Suppressor macrophage treated with lipopolysaccharide for 4 hours (primary cell): ENCODE measurements at regions not wholly inside any gene's neighbourhood (a gene's known extent, or its start where the extent isn't known, plus 50 kb on each side); places are given as distances from the start of the nearest gene placed in this dataset.
A peak's percentile ranks its signal among the peaks of the same experiment; 100 is the strongest.
"Not testable (repeated sequence)": the region's sequence is repeated elsewhere in the genome, so short reads cannot be mapped to it uniquely, and the experiment has no call there.

Source experiments
- DNase-seq: peaks from one replicate; pipeline ENCODE4 v3.0.0-alpha.2; 2020

GRCh38 chr2:175400975-175401374 is 219.5 kb upstream of the ATP5MC3 start:
- no peak for DNase-seq

DNA sequence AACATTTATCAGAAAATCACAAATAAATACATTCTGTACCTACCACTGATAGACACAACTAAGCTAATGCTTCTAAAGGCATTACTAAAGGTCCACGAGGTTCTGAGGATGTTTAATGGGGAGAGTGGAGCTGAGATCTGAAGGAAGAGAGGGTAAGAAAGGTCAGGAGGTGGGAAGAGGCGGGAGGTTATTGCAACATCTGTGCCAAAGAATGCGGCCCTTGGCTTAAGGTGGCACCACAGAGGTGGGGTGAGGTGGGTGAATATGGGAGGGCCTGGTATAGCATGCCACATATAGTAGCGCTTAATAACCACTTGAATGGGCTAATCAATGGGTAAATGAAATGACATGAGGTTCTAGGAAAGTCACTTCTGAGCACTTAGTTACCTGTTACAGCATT is 217.8 kb upstream of the ATP5MC3 start:
- no peak for DNase-seq

DNA sequence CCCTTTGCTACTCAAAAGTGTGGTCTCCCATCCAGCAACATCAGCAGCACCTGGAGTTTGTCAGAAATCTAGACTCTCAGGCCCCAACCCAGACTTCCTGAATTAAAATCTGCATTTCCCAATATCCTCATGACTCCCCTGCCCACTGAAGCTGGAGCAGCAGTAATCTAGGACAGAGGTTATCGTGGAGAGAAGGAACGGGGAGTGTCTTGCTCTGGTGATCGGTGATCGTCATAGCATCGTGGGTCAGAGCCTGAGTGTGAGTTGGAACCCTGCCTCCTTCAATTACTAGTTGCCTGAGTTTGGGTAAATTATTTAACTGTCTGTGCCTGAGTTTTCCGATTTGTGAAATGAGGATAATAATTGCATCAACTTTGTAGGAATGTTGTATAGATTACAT is 217.3 kb upstream of the ATP5MC3 start:
- DNase-seq, result no peak

- no peak for DNase-seq
Observed at GRCh38 chr2:175396696-175397095, 215.2 kb upstream of the ATP5MC3 start.

GRCh38 chr2:175393851-175394250 is 212.3 kb upstream of the ATP5MC3 start:
- no peak for DNase-seq

DNA sequence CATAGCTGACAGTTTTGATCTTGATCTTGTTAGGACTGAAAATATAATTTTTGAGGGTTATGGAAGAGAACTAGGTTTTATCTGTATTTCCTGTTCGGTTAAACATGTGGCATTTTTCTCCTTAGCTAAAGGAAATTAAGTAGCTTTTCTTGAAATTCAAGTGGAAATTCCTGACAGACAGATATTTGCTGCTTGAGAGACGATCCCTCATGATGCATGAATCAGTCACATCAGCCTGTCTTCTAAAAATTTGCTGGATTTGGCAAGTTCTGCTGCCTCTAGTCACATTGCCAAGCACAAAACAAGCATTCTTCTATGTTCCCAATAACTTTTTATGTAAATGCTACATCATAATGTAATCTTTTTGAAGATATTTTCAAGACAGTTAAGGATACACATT is 201.8 kb upstream of the ATP5MC3 start:
- DNase-seq, result no peak

GRCh38 chr2:175373729-175374128 is 192.2 kb upstream of the ATP5MC3 start:
- DNase-seq, result no peak

- peak; percentile 85 for DNase-seq
Observed at GRCh38 chr2:175372704-175373701, 191.5 kb upstream of the ATP5MC3 start.

DNA sequence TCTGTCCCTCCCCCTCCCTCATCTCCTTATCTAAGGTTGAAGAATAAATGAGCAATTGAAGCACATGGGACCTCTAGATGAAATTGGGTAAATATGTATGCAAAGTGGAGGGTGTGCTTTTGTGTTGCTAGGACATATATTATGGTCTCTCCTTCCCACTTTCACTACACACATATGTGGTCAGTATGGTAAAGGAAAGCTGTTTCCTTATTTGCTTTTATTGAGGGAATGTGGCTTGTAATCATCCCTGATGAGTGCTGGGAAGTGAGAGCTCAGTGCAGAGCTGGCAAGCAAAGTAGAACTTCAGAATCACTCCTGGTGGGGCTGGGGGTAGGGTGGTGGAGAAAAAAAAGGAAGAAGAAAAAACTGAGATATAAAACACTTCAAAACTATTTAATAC is 189.9 kb upstream of the ATP5MC3 start:
- peak; percentile 21 for DNase-seq

DNA sequence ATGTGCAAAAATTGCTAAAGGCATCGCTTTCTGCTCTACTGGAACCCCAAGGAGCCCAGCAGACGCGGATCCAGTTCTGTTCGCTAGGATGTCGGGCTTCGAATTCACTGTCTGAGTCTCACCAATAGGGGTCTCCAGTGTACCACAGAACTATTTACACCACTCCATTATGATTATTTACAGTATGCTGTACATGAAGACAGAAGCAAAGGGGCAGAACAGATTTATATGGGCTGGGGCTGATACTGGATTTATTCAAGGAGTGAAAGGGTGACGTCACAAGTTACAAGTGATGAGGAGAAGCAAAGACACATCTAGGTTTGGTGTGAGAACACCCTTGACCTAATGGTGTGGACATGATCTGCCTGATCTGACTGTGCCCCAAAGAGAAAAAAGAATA is 185.3 kb upstream of the ATP5MC3 start:
- DNase-seq, result peak; percentile 72

GRCh38 chr2:175363699-175364098 is 182.2 kb upstream of the ATP5MC3 start:
- no peak for DNase-seq

GRCh38 chr2:175362331-175362730 is 180.8 kb upstream of the ATP5MC3 start:
- no peak for DNase-seq

- DNase-seq, result peak; percentile 37
Observed at GRCh38 chr2:175359710-175360109, 178.2 kb upstream of the ATP5MC3 start.

GRCh38 chr2:175356901-175357300 is 175.4 kb upstream of the ATP5MC3 start:
- no peak for DNase-seq

GRCh38 chr2:175355246-175355645 is 173.7 kb upstream of the ATP5MC3 start:
- DNase-seq, result no peak

DNA sequence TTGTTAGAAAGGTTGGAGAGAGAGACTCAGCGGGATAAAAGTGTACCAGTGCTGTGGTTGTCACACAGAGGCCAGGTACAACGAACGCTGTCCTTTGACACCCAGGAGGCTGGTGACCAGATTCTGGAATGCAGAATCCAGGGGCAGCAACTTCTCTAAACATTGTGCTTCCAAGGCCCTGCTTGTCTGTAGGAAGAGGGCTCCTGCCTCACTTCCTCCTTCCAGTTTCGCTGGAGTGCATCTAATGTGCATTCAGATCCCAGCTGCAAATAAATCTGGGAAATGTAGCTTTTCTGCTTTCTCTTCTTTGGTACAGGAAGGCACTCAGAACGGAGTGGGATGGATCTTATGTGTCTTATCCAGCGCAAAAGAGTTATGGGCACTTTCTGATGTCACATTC is 171.8 kb upstream of the ATP5MC3 start:
- DNase-seq, result peak; percentile 46

- no peak for DNase-seq
Observed at GRCh38 chr2:175351512-175351911, 170.0 kb upstream of the ATP5MC3 start.

DNA sequence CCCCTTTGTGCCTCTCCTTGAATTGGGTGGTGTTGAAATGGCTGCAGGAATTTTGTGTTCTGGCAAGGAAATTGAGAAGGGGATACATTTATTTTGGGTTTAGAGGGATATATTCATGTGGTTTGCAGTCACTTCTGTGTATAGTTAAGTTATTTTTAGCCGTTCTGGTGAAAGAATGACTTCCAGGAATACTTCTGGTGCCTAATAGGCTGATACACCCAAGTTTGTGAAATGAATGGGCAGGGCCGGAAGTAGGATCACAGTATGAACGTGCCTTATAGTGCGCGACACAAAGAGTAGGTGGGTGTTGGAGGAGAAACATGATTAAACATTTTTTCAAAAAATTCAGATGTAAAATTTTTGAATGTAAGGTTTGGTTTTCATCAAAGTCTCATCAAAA is 168.6 kb upstream of the ATP5MC3 start:
- DNase-seq, result no peak

- DNase-seq, result no peak
Observed at GRCh38 chr2:175342085-175342484, 160.6 kb upstream of the ATP5MC3 start.

GRCh38 chr2:175330195-175330594 is 148.7 kb upstream of the ATP5MC3 start:
- DNase-seq, result no peak

GRCh38 chr2:175326801-175327200 is 145.3 kb upstream of the ATP5MC3 start:
- no peak for DNase-seq

GRCh38 chr2:175326164-175326563 is 144.7 kb upstream of the ATP5MC3 start:
- not testable (repeated sequence) for DNase-seq

- DNase-seq, result no peak
Observed at GRCh38 chr2:175323162-175323561, 141.7 kb upstream of the ATP5MC3 start.

DNA sequence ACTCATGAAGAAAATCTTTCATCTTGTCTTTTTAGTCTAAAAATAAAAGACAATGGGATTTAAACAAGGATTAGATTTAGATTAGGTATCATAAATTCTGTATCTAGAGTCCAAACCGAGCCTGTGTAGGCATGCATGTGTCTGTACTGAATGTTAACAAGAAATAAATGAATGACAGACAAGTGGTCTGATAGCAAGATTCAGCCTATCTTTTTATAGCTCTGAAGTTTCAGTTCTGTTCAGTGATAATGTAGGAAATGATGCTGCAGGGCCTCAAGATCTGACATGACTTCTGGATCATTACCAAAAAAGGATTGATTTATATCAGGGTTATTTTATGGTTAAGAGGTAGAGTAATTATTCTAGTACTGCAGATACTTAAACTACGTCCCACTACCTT is 137.0 kb upstream of the ATP5MC3 start:
- DNase-seq, result no peak

GRCh38 chr2:175317751-175318150 is 136.2 kb upstream of the ATP5MC3 start:
- no peak for DNase-seq
